Tongue (tissue), 1 donor: ENCODE measurements at regions not wholly inside any gene's neighbourhood (a gene's known extent, or its start where the extent isn't known, plus 50 kb on each side); places are given as distances from the start of the nearest gene placed in this dataset.
"Not testable (repeated sequence)": the region's sequence is repeated elsewhere in the genome, so short reads cannot be mapped to it uniquely, and the experiment has no call there.

Experiments
- DNase-seq: peaks from one replicate; pipeline ENCODE4 v3.0.0-alpha.2; 2015

DNA sequence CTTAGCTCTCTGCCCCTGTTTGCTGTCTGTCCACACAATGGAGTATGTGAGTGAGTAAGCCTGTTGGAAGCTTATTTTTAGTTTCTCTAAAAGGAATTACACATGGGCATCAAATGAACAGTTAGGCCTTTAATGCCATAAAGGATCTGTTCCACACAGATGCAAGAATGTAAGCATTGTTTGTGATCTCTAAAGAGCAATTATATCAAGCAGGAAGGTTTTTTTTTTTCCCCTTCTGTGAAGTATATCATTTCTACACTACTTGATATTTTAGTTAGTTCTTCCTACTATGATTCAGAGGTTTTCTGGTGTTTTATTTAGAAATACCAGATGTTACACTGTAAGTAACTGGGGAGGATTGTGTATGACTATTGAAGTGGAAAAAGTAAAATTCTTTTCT is 627.5 kb downstream of the COL12A1 start:
- peak; percentile 22 for DNase-seq

- no peak for DNase-seq
These were observed 628.2 kb downstream of the COL12A1 start for GRCh38 chr6:74577619-74578018.

DNA sequence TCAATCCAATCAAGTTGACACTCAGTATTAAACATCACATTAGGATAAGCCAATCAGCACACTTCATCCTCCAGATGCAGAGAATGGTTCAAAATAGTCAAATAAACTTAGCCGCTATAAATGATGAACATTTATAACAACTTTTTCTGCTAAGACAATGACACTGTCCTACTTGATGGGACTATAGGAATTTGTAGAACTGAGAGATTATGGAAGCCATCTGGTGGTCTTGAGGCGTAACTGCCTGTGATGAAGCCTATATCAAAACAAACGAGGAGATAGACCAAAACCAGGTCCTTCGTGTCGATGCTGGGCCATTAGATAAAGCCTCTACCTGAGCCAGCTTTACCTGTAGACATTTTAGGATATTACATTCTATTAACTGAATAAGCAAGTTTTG is 631.1 kb downstream of the COL12A1 start:
- DNase-seq, result peak; percentile 20

DNA sequence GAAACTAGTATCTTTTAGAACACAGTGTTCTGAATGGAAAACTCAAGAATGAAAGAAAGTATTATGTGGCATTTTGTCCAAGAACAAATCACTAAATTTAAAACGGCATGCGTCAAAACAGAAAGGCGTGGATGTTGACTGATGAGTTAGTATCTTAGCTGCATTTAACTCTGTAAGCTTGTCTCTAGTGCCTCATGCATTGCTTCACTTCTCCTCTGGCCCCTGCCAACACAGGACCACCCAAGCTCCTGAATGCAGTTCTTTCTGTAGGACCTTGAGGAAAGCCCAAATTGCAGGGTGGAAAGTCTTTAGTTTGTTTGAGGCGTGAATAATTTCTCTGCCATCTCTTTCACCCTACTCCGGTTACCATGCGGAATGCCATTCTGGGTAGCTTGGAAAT is 632.2 kb downstream of the COL12A1 start:
- DNase-seq, result no peak

DNA sequence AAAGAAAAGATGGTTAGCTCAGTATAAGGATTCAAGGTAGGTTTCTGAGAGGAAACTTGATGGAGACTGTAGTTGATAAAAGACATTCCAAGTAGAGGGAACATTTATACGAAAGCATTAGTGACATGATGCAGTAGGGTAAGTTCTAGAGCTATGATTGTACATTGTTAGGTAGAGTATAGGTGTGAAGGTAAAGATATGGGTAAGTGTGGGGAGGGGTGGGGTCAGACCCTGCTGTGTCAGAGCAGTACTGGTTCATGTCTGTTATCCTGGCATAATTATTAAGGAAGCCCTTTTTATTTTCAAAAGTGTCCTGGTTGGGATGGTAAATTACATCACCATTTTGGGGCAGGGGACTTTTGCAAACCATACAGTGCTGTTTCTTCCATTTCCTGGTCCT is 635.8 kb downstream of the COL12A1 start:
- DNase-seq, result no peak

GRCh38 chr6:74568861-74569260 is 637.0 kb downstream of the COL12A1 start:
- peak; percentile 77 for DNase-seq

DNA sequence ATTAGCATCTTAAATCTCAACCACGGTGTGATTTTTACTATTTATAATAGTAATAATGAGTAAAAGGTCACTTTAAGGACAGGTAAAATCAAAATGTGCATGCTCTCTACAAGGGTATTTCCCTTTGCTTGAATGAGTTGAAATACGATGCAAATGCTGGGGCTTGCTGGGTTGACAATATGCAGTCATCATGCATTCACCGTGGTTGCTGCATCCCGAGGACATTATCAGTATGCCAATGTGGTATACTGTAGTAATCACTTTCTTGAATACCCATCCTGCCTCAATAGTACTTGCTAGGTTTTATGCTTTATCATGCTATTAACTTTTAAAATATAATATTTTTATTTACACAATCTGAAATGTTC is 637.9 kb downstream of the COL12A1 start:
- not testable (repeated sequence) for DNase-seq

DNA sequence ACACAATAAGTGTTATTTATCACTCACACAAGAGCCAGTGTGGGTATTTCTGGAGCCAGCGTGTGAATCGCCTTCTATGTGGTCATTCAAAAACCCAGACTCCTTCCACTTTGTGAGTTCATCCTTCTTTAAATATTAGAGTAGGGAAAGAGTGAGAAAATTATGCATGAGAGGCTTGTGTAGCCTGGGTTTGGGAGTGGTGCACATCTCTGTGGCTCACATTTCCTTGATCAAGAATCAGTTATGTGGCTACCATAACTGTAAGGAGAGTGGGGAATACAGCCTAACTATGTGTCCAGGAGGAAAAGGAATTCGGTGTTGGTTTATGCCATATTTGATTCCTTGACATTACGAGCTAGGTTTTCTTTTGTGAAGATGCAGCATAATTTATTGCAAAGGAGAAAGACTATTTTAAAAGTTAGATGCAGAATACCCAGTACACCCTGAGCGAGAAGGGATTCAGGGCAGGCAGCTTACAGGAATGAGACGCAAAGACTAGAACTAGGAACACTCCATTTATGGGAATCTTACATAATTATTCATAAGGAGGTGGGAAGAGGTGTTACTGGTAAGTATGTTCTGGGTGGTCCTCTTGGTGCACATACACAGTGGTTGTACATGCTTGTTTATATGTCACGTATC is 638.5 kb downstream of the COL12A1 start:
- DNase-seq, result no peak

GRCh38 chr6:74557236-74557635 is 648.6 kb downstream of the COL12A1 start:
- no peak for DNase-seq

DNA sequence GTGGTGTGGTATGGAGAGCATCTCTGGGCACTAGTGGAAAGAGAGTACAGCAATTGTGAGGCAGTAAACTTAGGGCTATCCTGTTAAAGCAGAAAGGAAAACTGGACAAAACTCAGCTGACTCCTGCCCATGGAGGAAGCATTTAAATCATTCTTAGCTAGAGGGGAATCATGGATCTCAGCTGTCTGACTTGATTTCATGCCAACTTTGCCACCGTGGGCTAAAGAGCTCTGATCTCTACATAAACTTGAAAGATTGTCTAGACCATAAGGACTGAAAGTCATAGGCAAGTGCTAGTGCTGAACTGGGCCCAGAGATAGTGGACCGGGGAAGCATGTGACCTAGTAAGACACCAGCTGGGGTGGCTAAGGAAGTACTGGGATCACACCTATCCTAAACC is 651.8 kb downstream of the COL12A1 start:
- peak; percentile 21 for DNase-seq

- DNase-seq, result no peak
These were observed 654.0 kb downstream of the COL12A1 start for GRCh38 chr6:74551896-74552295.

DNA sequence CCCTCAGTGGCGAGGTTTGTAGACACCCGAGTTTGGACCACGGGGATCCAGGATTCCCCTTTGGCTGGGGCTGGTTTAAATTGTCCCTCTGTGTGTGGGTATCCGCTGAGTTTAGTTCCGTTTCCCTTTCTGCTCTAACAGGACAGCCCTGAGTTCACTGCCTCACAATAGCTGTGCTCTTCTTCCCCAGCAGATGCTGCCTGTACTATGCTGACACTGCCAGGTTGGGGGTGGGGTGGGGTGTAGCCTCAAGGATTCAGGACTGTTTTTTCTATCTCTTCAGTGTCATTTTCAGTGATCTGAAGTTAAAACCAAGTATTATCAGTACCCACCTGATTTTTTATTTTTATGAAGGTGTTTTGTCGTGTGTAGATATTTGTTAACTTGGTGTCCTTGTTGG is 655.0 kb downstream of the COL12A1 start:
- DNase-seq, result no peak

GRCh38 chr6:74549746-74550145 is 656.1 kb downstream of the COL12A1 start:
- no peak for DNase-seq

DNA sequence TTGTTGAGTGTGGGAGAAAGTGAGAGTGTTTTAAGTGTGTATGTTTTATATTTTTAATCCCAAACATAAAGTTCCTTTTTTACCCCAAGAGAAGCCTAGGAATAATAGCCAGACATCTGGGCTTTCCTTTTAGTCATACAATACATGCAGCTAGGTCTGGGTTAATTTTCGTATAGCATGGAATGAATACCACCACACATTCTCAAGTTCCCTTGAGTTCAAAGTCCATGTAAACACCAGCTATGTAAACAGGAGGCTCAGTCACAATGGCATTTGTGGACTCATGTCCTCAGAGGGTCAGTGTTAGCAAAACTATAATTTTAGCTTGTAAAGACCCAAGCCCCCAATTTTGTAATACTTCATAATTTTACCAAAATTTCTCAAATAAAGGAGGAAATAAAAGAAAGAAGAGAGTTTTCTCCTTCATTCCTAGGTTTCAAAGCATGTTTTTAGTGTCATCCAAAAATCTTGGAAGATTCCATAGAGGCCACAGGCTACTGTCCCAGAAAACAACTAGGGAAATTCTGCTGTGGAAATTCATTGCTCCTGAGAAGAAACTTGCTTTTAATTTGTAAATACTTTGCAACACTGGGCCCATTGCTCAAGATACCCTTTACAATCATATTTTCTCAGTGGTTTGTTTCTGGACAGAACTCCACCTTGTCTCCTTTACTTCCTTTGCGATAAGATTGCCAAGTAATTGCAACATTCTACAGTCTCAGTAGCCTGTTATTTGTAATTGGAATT is 671.2 kb downstream of the COL12A1 start:
- peak; percentile 19 for DNase-seq

GRCh38 chr6:74519163-74519562 is 686.7 kb downstream of the COL12A1 start:
- DNase-seq, result no peak

- no peak for DNase-seq
These were observed 687.8 kb downstream of the COL12A1 start for GRCh38 chr6:74518035-74518434.

DNA sequence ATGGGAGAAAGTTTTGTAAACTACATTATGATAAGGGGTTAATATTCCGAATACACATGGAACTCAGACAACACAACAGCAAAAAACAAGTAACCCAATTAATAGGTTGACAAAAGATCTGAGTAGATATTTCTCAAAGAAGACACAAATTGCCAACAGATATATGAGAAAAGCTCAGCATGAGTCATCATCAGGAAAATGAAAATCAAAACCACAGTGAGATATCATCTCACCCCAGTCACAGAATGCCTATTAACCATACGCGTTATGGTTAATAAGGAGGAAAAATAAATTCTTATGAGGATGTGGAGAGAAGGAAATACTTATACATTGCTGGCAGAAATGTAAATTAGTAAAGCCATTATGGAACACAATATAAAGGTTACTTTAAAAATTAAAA is 695.0 kb downstream of the COL12A1 start:
- DNase-seq, result no peak

DNA sequence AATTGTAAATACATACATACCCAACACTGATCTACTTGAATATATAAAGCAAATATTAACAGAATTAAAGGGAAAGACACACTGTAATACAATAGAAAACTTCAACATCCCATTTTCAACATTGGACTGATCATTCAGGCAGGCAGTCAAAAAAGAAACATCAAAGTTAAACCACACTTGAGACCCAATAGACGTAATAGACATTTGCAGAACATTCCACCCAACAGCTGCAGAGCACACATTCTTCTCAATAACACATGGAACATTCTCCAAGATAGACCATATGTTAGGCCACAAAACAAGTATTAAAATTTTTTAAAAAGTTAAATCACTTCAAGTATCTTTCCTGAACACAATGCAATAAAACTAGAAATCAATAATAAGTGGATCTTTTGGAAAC is 698.2 kb downstream of the COL12A1 start:
- DNase-seq, result peak; percentile 31

DNA sequence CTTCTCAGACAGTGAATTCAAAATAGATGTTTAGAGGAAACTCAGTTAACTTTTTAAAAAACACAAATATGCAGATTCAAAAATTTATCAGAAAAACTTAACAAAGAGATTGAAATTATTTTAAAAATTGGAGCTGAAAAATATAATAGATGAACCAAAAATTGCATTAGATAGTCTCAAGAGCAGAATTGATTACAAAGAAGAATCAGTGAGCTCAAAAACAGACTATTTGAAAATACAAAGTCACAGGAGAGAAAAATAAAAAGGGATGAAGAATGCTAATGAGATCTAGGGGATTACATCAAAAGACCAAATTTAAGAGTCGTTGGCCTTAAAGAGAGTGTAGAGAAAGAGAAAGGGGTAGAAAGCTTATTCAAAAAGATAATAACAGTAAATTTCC is 700.5 kb downstream of the COL12A1 start:
- DNase-seq, result no peak

- no peak for DNase-seq
These were observed 700.9 kb downstream of the COL12A1 start for GRCh38 chr6:74504941-74505340.

DNA sequence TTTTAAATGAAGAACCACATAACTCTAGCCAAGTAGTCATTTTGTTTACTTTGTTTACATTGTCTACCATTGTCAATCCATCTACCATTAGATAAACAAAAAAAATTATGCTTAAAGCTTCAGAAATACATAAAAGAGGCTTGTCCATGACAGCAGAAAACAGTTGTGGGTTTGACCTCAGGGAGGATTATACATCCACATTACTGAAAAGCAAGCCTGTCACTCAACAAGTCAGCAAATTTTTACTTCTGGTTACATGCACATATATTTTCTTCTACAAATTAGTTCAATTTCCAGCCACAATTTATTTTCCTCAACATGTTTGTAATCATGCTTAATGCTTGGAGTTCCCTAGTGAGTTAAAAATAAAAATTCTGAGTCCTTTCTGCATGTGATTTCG is 713.3 kb downstream of the COL12A1 start:
- DNase-seq, result no peak

- no peak for DNase-seq
These were observed 713.9 kb downstream of the COL12A1 start for GRCh38 chr6:74491844-74492374.

- DNase-seq, result not testable (repeated sequence)
These were observed 717.1 kb downstream of the COL12A1 start for GRCh38 chr6:74488726-74489125.

DNA sequence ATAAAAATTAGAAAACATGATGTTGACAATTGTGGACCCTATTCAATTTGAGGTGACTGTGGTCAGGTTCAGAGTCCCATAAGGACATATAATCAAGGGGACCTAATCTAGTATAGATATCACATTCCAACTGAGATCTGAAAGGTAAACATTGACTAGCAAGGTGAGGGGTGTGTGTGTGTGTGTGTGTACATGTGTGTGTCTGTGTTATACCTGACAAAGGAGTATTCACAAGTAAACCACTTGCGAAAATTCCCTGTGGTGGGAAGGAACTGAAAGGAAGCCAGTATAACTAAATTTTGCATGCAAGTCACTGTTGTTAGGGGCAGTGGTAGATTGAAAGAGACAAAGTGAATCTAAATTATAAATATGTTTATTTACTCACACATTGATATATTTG is 723.7 kb downstream of the COL12A1 start:
- DNase-seq, result no peak
